Neural crest cell (in vitro differentiated cells): ENCODE measurements at regions not wholly inside any gene's neighbourhood (a gene's known extent, or its start where the extent isn't known, plus 50 kb on each side); places are given as distances from the start of the nearest gene placed in this dataset.
A peak's percentile ranks its signal among the peaks of the same experiment; 100 is the strongest.

ENCODE experiments used
- DNase-seq: peaks from one replicate; pipeline ENCODE4 v3.0.0; 2021; ENCODE audit warnings: low read depth, mixed read lengths, low spot score
- H3K27ac Mint-ChIP-seq: one replicate; pipeline ENCODE4 v1.8.0; 2021; ENCODE audit warnings: mild to moderate bottlenecking, mixed read lengths; ENCODE audit not compliant: unreplicated experiment
- H3K27me3 Mint-ChIP-seq: 2 replicates; pipeline ENCODE4 v1.8.0; 2021; ENCODE audit warnings: low read depth, mild to moderate bottlenecking, mixed read lengths
- H3K36me3 Mint-ChIP-seq: 2 replicates; pipeline ENCODE4 v1.8.0; 2021; ENCODE audit warnings: low read depth, mild to moderate bottlenecking, mixed read lengths
- H3K4me1 Mint-ChIP-seq: 2 replicates; pipeline ENCODE4 v1.8.0; 2021; ENCODE audit warnings: mixed read lengths
- H3K4me3 Mint-ChIP-seq: one replicate; pipeline ENCODE4 v1.8.0; 2021; ENCODE audit warnings: mild to moderate bottlenecking, mixed read lengths
- H3K9me3 Mint-ChIP-seq: 2 replicates; pipeline ENCODE4 v1.8.0; 2021; ENCODE audit warnings: mixed read lengths
- TF ChIP-seq, protein P1 (sequence below): fragments of 200-600 bp; sonication (generic); conservative IDR thresholded peaks from 2 replicates; pipeline ENCODE4 v1.5.0; 2021; ENCODE audit warnings: antibody characterized with exemption, mild to moderate bottlenecking

DNA sequence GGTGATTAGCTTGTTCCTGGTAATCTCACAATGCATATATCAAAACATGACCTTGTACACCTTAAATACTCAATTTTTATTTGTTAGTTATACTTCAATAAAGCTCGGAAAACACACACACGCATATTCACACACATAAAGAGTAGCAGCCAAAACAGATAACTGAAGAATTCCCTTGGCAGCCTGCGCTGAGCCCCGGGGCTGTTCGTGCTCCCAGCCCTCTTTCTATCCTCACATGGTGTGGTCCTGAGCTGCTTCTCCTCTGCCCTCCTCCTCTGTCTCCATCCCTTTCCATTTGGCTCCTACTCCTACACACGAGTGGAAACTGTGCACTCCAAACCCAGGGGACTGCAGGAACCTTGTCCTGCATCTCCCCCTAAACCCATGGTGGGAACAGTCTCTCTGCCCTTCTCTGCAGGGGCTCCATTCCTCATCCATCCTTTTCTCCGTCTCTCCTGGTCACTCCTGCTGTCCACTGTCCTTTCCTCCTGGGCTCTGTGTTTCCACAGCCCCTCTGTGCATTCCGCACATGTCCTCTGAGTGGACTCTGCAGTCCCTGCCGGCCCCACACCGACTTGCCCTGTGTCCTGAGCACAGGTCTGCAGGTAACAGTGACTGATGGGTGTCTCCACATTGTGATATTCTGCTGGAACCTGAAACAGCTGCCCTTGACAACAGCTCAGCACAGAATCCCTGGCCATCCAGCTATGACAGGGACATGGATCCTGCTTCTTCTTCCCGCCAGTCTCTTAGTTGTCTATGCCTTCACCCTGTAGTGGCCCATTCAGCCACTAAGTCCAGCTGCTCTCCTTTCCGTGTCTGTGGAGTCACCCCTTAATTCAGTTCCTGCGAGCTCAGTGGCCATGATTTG is 216.8 kb upstream of the ZNF32 start:
- H3K36me3 Mint-ChIP-seq = no peaks in the 10 kb centered on the region
- H3K9me3 Mint-ChIP-seq = no peaks in the 10 kb centered on the region
- H3K4me3 Mint-ChIP-seq = no peak overlapping the region
- TF ChIP-seq, protein P1, sequence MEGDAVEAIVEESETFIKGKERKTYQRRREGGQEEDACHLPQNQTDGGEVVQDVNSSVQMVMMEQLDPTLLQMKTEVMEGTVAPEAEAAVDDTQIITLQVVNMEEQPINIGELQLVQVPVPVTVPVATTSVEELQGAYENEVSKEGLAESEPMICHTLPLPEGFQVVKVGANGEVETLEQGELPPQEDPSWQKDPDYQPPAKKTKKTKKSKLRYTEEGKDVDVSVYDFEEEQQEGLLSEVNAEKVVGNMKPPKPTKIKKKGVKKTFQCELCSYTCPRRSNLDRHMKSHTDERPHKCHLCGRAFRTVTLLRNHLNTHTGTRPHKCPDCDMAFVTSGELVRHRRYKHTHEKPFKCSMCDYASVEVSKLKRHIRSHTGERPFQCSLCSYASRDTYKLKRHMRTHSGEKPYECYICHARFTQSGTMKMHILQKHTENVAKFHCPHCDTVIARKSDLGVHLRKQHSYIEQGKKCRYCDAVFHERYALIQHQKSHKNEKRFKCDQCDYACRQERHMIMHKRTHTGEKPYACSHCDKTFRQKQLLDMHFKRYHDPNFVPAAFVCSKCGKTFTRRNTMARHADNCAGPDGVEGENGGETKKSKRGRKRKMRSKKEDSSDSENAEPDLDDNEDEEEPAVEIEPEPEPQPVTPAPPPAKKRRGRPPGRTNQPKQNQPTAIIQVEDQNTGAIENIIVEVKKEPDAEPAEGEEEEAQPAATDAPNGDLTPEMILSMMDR = no peak
- no peaks in the 10 kb centered on the region for H3K4me1 Mint-ChIP-seq
- H3K27ac Mint-ChIP-seq = no peak overlapping the region
- DNase-seq = no peak
- no peaks in the 10 kb centered on the region for H3K27me3 Mint-ChIP-seq

DNA sequence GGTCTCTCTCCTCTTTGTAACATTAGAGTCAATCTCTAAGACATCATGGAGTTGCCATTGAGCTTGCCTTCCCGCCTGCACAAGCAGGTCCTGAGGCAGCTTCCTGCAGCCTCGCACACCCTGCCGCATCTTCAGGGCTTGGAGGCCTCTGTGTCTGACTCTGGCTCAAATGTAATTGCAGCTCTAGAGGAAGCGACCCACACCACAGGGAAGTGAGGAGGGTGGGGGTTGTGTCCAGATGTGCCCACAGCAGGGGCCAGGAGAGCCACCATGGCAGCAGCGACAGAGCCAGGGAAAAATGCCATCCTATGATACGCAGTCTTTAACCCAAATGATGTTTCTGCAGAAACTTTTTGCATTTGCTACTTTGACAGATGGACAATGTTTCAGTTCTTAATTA is 216.0 kb upstream of the ZNF32 start:
- Mint-ChIP-seq H3K9me3 (no peaks in the 10 kb centered on the region), H3K27ac (no peak overlapping the region), H3K4me1 (no peaks in the 10 kb centered on the region), H3K36me3 (no peaks in the 10 kb centered on the region), H3K27me3 (no peaks in the 10 kb centered on the region), H3K4me3 (no peak overlapping the region)
- TF ChIP-seq, protein P1 = no peak
- DNase-seq = no peak

GRCh38 chr10:43863859-43864591 is 215.3 kb upstream of the ZNF32 start:
- H3K27me3 Mint-ChIP-seq = no peaks in the 10 kb centered on the region
- H3K9me3 Mint-ChIP-seq = no peaks in the 10 kb centered on the region
- no peaks in the 10 kb centered on the region for H3K36me3 Mint-ChIP-seq
- H3K4me3 Mint-ChIP-seq = no peak overlapping the region
- TF ChIP-seq, protein P1 = no peak
- DNase-seq = no peak
- H3K27ac Mint-ChIP-seq = peak overlapping the region; percentile 21
- no peaks in the 10 kb centered on the region for H3K4me1 Mint-ChIP-seq

DNA sequence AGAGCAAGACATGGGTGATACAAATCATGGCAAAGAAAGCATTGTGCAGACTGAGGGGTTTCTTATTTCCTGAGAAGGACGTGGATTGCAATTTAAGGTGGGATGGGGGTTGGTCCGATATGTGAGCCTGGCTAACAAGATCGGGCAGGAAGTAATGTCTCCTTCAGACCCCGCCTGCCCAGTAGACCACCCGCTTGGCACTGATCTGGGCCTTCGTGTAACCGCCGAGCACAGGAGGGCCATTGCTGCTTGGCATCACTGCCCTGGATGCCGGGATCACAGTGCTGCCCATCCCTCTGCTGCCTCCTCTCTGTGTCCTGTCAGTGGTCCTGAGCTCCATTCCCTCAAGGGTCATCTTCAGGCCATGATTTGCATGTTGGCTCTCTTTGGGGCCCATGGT is 214.6 kb upstream of the ZNF32 start:
- no peaks in the 10 kb centered on the region for H3K4me1 Mint-ChIP-seq
- no peaks in the 10 kb centered on the region for H3K36me3 Mint-ChIP-seq
- no peaks in the 10 kb centered on the region for H3K27me3 Mint-ChIP-seq
- TF ChIP-seq, protein P1 = no peak
- H3K9me3 Mint-ChIP-seq = no peaks in the 10 kb centered on the region
- peak overlapping the region; percentile 21 for H3K27ac Mint-ChIP-seq
- DNase-seq = no peak
- no peak overlapping the region for H3K4me3 Mint-ChIP-seq

DNA sequence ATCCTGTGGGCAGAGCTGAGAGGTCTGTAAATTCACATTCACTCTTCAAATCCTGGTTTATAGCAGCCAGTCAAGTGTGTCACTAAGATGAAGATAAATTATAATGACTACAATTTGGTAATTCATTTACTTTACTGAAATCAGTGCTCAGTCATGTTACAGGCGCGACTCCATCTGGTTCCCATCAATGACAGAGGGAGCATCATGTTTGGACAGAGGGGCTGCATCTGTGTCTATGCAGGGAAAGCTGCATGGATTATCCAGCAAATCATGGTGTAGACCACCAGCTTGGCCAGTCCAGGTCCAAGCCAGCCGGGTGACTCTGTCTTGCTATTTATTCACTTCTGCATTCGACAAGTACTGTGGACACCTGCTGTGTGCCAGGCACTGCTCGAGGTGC is 214.1 kb upstream of the ZNF32 start:
- TF ChIP-seq, protein P1 = no peak
- H3K4me3 Mint-ChIP-seq = no peak overlapping the region
- DNase-seq = no peak
- no peaks in the 10 kb centered on the region for H3K36me3 Mint-ChIP-seq
- no peaks in the 10 kb centered on the region for H3K9me3 Mint-ChIP-seq
- no peaks in the 10 kb centered on the region for H3K27me3 Mint-ChIP-seq
- H3K4me1 Mint-ChIP-seq = no peaks in the 10 kb centered on the region
- H3K27ac Mint-ChIP-seq = no peak overlapping the region
